Right lobe of liver (tissue), 6 donors: ENCODE measurements at regions not wholly inside any gene's neighbourhood (a gene's known extent, or its start where the extent isn't known, plus 50 kb on each side); places are given as distances from the start of the nearest gene placed in this dataset.
A peak's percentile ranks its signal among the peaks of the same experiment; 100 is the strongest.
"Not testable (repeated sequence)": the region's sequence is repeated elsewhere in the genome, so short reads cannot be mapped to it uniquely, and the experiment has no call there.

Experiments used
- ATAC-seq, 4 donors: fragments of 200-7000 bp; cut with Tn5 transposase; one replicate each; pipeline ENCODE4 v1.9.1; 2020; ENCODE audit warnings: mild to moderate bottlenecking in 4 of 4, moderate library complexity in 4 of 4
- DNase-seq, 3 donors: peaks; one replicate each; pipeline ENCODE4 v3.0.0-alpha.2; 2020
- H3K27ac ChIP-seq, 3 donors: fragments of 200-600 bp; one replicate each; pipeline ENCODE4 v1.8.0; 2022
- H3K27me3 ChIP-seq, 2 donors: fragments of 200-600 bp; one replicate each; pipeline ENCODE4 v1.8.0; 2022
- H3K36me3 ChIP-seq, 4 donors: fragments of 200-600 bp; sonication (generic) in 1 of 4; one replicate each; pipeline versions ENCODE4 v1.5.1 to v1.8.0; 2017 to 2022; ENCODE audit warnings: control low read depth in 1 of 4
- H3K4me1 ChIP-seq, 4 donors: fragments of 200-600 bp; sonication (generic) in 1 of 4; one replicate each; pipeline versions ENCODE4 v1.5.1 to v1.8.0; 2017 to 2022; ENCODE audit warnings: control low read depth in 1 of 4
- H3K4me3 ChIP-seq, 3 donors: fragments of 200-600 bp; one replicate each; pipeline ENCODE4 v1.8.0; 2022
- H3K9me3 ChIP-seq, 4 donors: fragments of 200-600 bp; sonication (generic) in 1 of 4; one replicate each; pipeline versions ENCODE4 v1.5.1 to v1.8.0; 2017 to 2022; ENCODE audit warnings: control low read depth in 1 of 4
- CTCF ChIP-seq, 4 donors: fragments of 200-600 bp in 3 of 4; fragments of 450-650 bp in 1 of 4; IDR thresholded peaks; one replicate each; pipeline versions ENCODE4 v1.5.1 to v1.8.0; 2016 to 2022; ENCODE audit warnings: antibody characterized with exemption in 4 of 4, mild to moderate bottlenecking in 2 of 4
- POLR2A ChIP-seq: fragments of 450-650 bp; IDR thresholded peaks from one replicate; pipeline ENCODE4 v1.6.1; 2017; ENCODE audit warnings: antibody characterized with exemption, mild to moderate bottlenecking
- WGBS: methylation state at CpG from one replicate; pipeline ENCODE4 v1.1.6; 2018; ENCODE audit warnings: low coverage, low lambda C conversion rate; ENCODE audit not compliant: insufficient coverage; ENCODE audit errors: missing lambda C conversion rate; 5-methylcytosine and 5-hydroxymethylcytosine counted together
- intact Hi-C, 2 donors: fragments of 100-400 bp; cut with DNase I; formaldehyde crosslinking; loops; one replicate each; pipeline versions ENCODE4 v1.11.2 to v1.14.1; 2022
- donor health status: DM: no; HTN: yes; CAD: no.
- donor health status: DM: no; HTN: no; CAD: no.
- donor health status: DM: no; HTN: no; CAD: no.
- donor health status: DM: no; HTN: yes; CAD: no.
- donor health status: DM: no; HTN: yes; CAD: no.

DNA sequence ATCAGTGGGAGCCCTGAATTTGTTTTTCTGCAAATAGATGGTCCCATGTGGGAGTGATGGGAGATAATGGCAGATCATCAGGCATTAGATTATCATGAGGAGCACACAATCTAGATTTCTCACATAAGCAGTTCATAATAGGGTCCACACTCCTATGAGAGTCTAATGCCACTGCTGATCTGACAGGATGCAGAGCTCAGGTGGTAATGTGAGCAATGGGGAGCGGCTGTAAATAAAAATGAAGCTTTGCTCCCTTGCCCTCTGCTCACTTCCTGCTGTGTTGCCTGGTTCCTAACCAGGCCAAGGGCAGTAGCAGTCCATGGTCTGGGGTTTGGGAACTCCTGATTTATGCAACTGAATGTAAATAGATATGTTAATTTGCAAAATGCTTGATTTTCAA, 538.6 kb downstream of the TRAM1L1 start:
- H3K27me3 ChIP-seq = no peaks in the 10 kb centered on the region
- no peaks in the 10 kb centered on the region for H3K36me3 ChIP-seq
- intact Hi-C loops = no loop called here
- H3K9me3 ChIP-seq = no peaks in the 10 kb centered on the region
- H3K4me3 ChIP-seq = no peak overlapping the region
- no peaks in the 10 kb centered on the region for H3K4me1 ChIP-seq
- ATAC-seq (no peak), DNase-seq (no peak)
- 56% methylated on average over 1 of the region's 1 CpG for WGBS
- H3K27ac ChIP-seq = no peak overlapping the region
- TF ChIP-seq POLR2A = no peak

DNA sequence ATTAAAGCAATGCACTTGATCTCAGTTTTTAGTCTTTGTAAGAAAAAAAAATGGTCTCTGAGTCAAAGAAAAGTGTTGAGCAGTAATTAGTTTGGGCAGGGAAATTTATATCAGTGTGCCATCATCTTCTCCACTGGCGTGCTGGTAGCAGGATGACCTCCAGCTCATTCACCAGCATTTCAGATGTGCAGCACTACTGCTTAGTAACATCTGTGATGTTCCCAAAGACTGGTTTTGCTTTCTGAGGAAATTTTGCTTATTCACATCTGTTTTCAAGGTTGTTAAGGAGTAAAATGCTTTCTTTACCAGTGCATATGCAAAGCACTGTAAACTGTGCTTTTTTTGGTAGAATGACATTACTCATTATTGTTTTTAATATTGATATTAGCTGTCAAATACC, 540.4 kb downstream of the TRAM1L1 start:
- no peaks in the 10 kb centered on the region for H3K9me3 ChIP-seq
- H3K27ac ChIP-seq = no peak overlapping the region
- no peak for DNase-seq
- H3K4me3 ChIP-seq = no peak overlapping the region
- ATAC-seq = no peak
- no peaks in the 10 kb centered on the region for H3K36me3 ChIP-seq
- 42% methylated on average over 1 of the region's 1 CpG for WGBS
- intact Hi-C loops = no loop called here
- no peaks in the 10 kb centered on the region for H3K27me3 ChIP-seq
- TF ChIP-seq CTCF (IDR thresholded peaks at IDR 0.05) (no peak), POLR2A (no peak)
- H3K4me1 ChIP-seq = no peaks in the 10 kb centered on the region

DNA sequence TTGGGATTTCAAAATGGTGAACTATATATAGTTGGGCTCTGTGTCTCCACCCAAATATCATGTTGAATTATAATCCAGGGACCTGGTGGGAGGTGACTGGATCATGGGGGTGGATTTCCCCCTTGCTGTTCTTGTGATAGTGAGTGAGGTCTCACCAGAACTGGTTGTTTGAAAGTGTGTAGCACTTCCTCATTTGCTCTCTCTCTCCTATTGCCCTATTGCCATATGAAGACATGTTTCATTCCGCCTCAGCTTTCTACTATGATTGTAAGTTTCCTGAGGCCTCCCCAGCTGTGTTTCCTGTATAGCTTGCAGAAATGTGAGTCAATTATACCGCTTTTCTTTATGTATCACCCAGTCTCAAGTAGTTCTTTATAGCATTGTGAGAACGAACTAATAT, 545.6 kb downstream of the TRAM1L1 start:
- ATAC-seq (no peak), DNase-seq (no peak)
- WGBS = 59% methylated on average over 3 of the region's 3 CpGs
- H3K36me3 ChIP-seq = no peaks in the 10 kb centered on the region
- intact Hi-C loops = no loop called here
- H3K27me3 ChIP-seq = no peaks in the 10 kb centered on the region
- no peak overlapping the region for H3K27ac ChIP-seq
- H3K4me3 ChIP-seq = no peak overlapping the region
- no peaks in the 10 kb centered on the region for H3K4me1 ChIP-seq
- TF ChIP-seq POLR2A (no peak), CTCF (IDR thresholded peaks at IDR 0.05) (no peak)
- H3K9me3 ChIP-seq = no peaks in the 10 kb centered on the region

DNA sequence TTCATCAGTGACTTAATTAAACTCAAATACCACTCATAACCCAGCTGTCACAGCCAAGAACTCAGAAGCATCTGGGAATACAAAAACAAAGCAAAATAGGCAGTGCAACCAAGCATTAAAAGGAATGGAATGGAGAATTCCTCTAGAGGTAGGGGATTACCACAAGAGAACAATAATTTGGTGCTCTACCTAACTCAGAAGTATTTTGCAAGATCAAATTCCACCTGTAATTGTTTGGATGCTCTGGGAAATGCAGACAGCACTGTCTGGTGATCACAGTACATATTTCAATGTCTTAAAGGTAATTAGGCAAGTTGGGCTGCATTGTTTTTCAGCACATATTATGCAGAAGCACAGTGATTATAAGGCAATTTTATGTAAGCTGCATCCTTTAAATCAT, 547.5 kb downstream of the TRAM1L1 start:
- Histone ChIP-seq H3K4me1 (no peaks in the 10 kb centered on the region), H3K27ac (no peak overlapping the region), H3K4me3 (no peak overlapping the region), H3K27me3 (no peaks in the 10 kb centered on the region), H3K36me3 (no peaks in the 10 kb centered on the region), H3K9me3 (no peaks in the 10 kb centered on the region)
- TF ChIP-seq POLR2A = no peak
- TF ChIP-seq CTCF (IDR thresholded peaks at IDR 0.05) = no peak
- ATAC-seq (no peak), DNase-seq (no peak)
- intact Hi-C loops = no loop called here

DNA sequence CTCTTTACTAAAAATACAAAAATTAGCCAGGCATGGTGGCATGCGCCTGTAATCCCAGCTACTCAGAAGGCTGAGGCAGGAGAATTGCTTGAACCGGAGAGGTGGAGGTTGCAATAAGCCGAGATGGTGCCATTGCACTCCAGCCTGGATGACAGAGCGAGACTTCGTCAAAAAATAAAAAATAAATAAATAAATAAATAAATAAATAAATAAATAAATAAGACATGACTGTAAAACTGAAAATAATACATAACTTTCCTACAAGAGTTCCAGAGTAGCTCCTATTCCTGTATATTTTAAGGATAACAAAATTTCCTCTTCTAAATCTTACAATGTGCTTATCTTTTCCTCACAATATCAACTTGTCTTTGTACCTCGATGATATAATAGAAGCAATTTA, 549.4 kb downstream of the TRAM1L1 start:
- WGBS = 78% methylated on average over 6 of the region's 6 CpGs
- H3K9me3 ChIP-seq, H3K4me1 ChIP-seq, DNase-seq, H3K4me3 ChIP-seq, H3K27me3 ChIP-seq, ATAC-seq, intact Hi-C loops, H3K27ac ChIP-seq, H3K36me3 ChIP-seq: not testable (repeated sequence)

- Histone ChIP-seq H3K27me3 (no peaks in the 10 kb centered on the region), H3K36me3 (no peaks in the 10 kb centered on the region), H3K4me1 (no peaks in the 10 kb centered on the region), H3K27ac (no peak overlapping the region), H3K9me3 (no peaks in the 10 kb centered on the region), H3K4me3 (no peak overlapping the region)
- WGBS = 43% methylated on average over 5 of the region's 5 CpGs
- peak; percentile 22 to 71 (median 39) for ATAC-seq
- no peak for DNase-seq
- TF ChIP-seq CTCF (IDR thresholded peaks at IDR 0.05) (no peak), POLR2A (no peak)
- intact Hi-C loops = no loop called here
Observed at GRCh38 chr4:116531870-116532269, 553.5 kb downstream of the TRAM1L1 start.
